GM12873 (cell line): ENCODE measurements at regions not wholly inside any gene's neighbourhood (a gene's known extent, or its start where the extent isn't known, plus 50 kb on each side); places are given as distances from the start of the nearest gene placed in this dataset.

Source experiments
- CTCF ChIP-seq: IDR thresholded peaks from 2 replicates; pipeline ENCODE4 v1.5.1; 2012; ENCODE audit warnings: low read depth, mild to moderate bottlenecking, moderate library complexity, low read length, control low read depth; ENCODE audit not compliant: insufficient read depth; ENCODE audit errors: missing control alignments

- no peak for TF ChIP-seq CTCF
Measured at GRCh38 chrX:42499620-42500019, 278.3 kb downstream of the PPP1R2C start.

GRCh38 chrX:42497356-42497755 is 280.6 kb downstream of the PPP1R2C start:
- no peak for TF ChIP-seq CTCF

- TF ChIP-seq CTCF: no peak
Measured at GRCh38 chrX:42496239-42496638, 281.7 kb downstream of the PPP1R2C start.

- no peak for TF ChIP-seq CTCF
Measured at GRCh38 chrX:42495139-42495538, 282.8 kb downstream of the PPP1R2C start.

GRCh38 chrX:42491137-42491907 is 286.6 kb downstream of the PPP1R2C start:
- TF ChIP-seq CTCF: no peak

- no peak for TF ChIP-seq CTCF
Measured at GRCh38 chrX:42490111-42490510, 287.9 kb downstream of the PPP1R2C start.

- no peak for TF ChIP-seq CTCF
Measured at GRCh38 chrX:42485601-42486000, 292.4 kb downstream of the PPP1R2C start.

GRCh38 chrX:42484233-42484632 is 293.7 kb downstream of the PPP1R2C start:
- TF ChIP-seq CTCF: no peak
